Adrenal gland (tissue), 5 donors: ENCODE measurements at regions not wholly inside any gene's neighbourhood (a gene's known extent, or its start where the extent isn't known, plus 50 kb on each side); places are given as distances from the start of the nearest gene placed in this dataset.

Experiments used
- CTCF ChIP-seq, 6 experiments: fragments of 450-650 bp in 4 of 6; fragments of 200-600 bp in 2 of 6; sonication (generic) in 1 of 6; IDR thresholded peaks; 1 replicate in 5 of 6; 2 replicates in 1 of 6; pipeline versions ENCODE4 v1.5.1 to v1.8.0; 2016 to 2021; ENCODE audit warnings: antibody characterized with exemption in 6 of 6, mild to moderate bottlenecking in 2 of 6, moderate library complexity in 1 of 6
- POLR2A ChIP-seq, 2 donors: fragments of 450-650 bp; IDR thresholded peaks; one replicate each; pipeline ENCODE4 v1.6.1; 2017; ENCODE audit warnings: antibody characterized with exemption in 2 of 2, mild to moderate bottlenecking in 2 of 2, moderate library complexity in 1 of 2
- donor health status: DM: no; HTN: no; CAD: no.

- no peak for TF ChIP-seq CTCF (IDR thresholded peaks at IDR 0.05)
- TF ChIP-seq POLR2A (IDR thresholded peaks at IDR 0.05) = no peak
Measured at GRCh38 chr5:96584712-96585111, 77.5 kb upstream of the CAST start.
